ENCODE measurements at regions not wholly inside any gene's neighbourhood (a gene's known extent, or its start where the extent isn't known, plus 50 kb on each side); places are given as distances from the start of the nearest gene placed in this dataset.

DNA sequence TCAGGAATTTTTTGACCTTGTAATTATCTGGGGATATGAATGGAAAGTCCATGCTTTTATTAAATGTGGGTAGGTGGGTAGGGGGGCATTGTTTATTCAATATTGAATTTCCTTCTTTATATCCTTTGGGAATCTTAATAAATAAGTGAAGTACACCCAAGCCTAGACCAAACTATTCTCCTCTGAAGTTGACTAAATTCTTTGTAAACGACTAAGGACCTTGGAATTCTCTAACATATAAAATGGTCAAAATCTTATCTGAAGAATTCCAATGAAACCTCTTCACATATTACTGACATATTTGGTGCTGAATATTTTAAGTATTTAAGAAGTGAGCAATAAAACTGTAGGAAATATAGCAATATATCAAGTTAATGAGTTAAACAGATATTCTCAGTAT is 1432.1 kb upstream of the GBE1 start (continued):
- no peak for TF ChIP-seq EZH2phosphoT487 (IDR thresholded peaks at IDR 0.05; ENCODE audit: unreplicated experiment)
- TF ChIP-seq, protein P1, sequence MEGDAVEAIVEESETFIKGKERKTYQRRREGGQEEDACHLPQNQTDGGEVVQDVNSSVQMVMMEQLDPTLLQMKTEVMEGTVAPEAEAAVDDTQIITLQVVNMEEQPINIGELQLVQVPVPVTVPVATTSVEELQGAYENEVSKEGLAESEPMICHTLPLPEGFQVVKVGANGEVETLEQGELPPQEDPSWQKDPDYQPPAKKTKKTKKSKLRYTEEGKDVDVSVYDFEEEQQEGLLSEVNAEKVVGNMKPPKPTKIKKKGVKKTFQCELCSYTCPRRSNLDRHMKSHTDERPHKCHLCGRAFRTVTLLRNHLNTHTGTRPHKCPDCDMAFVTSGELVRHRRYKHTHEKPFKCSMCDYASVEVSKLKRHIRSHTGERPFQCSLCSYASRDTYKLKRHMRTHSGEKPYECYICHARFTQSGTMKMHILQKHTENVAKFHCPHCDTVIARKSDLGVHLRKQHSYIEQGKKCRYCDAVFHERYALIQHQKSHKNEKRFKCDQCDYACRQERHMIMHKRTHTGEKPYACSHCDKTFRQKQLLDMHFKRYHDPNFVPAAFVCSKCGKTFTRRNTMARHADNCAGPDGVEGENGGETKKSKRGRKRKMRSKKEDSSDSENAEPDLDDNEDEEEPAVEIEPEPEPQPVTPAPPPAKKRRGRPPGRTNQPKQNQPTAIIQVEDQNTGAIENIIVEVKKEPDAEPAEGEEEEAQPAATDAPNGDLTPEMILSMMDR (conservative IDR thresholded peaks at IDR 0.05; ENCODE audit: low read depth in 2 of 2) = no peak

DNA sequence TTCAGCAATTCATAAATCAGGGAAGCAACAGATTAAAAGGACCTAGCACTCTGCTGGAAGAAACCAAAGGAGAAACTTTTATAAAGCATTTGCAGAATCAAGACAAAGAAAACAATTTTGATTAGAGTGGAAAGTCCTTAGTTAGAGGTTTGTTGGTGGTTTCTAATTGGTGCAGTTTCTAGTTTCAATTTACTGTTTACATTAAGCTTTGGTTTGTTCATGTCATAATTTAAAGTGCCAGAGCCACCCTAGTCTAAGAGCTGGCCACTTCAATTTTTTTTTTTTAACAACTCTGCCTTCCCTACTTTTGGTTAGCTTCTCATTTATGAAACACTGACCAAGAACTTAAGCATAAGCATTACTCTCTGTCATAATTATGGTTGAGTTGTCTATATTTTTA is 1428.2 kb upstream of the GBE1 start:
- no peak overlapping the region for H3K27ac ChIP-seq (ENCODE audit: low read depth)
- no peak overlapping the region for H3K4me3 Mint-ChIP-seq
- no peak overlapping the region for H3K4me2 ChIP-seq
- H3K9me3 Mint-ChIP-seq = peaks cover 17% of the 10 kb centered on the region
- H3K36me3 Mint-ChIP-seq (ENCODE audit: low read depth) = peaks cover 16% of the 10 kb centered on the region; the same call in 2 of the 3 replicates
- no peaks in the 10 kb centered on the region for H4K20me1 ChIP-seq (replicated peaks; ENCODE audit: insufficient read depth)
- H3K27me3 Mint-ChIP-seq (ENCODE audit: insufficient read depth, low read depth, poor library complexity) = no peaks in the 10 kb centered on the region
- H3K36me3 ChIP-seq (ENCODE audit: insufficient read depth) = no peaks in the 10 kb centered on the region; the same call in 1 of the 2 replicates
- peaks cover 6% of the 10 kb centered on the region; the same call in 2 of the 3 replicates for H3K4me1 Mint-ChIP-seq
- H3K4me3 ChIP-seq = no peak overlapping the region
- H2AFZ ChIP-seq = no peak overlapping the region
- ATAC-seq = no peak
- no peaks in the 10 kb centered on the region for H3K27me3 ChIP-seq (ENCODE audit: insufficient read depth)
- H3K27ac Mint-ChIP-seq = no peak overlapping the region
- H3K79me2 ChIP-seq (replicated peaks; ENCODE audit: insufficient read depth) = no peaks in the 10 kb centered on the region
- TF ChIP-seq EZH2phosphoT487 (IDR thresholded peaks at IDR 0.05; ENCODE audit: unreplicated experiment) (no peak), STAT1 (IDR thresholded peaks at IDR 0.05; ENCODE audit: unreplicated experiment) (no peak), EZH2 (IDR thresholded peaks at IDR 0.05; ENCODE audit: low read depth, unreplicated experiment) (no peak), JUNB (IDR thresholded peaks at IDR 0.05; ENCODE audit: unreplicated experiment) (no peak), POLR2AphosphoS5 (IDR thresholded peaks at IDR 0.05; ENCODE audit: low read depth) (no peak), CREB1 (CRISPR knock-in tag; IDR thresholded peaks at IDR 0.05; ENCODE audit: low read depth) (no peak), ZNF114 (CRISPR knock-in tag; IDR thresholded peaks at IDR 0.05) (no peak), NANOG (IDR thresholded peaks at IDR 0.05; ENCODE audit: borderline replicate concordance) (no peak)
- TF ChIP-seq, protein P2, sequence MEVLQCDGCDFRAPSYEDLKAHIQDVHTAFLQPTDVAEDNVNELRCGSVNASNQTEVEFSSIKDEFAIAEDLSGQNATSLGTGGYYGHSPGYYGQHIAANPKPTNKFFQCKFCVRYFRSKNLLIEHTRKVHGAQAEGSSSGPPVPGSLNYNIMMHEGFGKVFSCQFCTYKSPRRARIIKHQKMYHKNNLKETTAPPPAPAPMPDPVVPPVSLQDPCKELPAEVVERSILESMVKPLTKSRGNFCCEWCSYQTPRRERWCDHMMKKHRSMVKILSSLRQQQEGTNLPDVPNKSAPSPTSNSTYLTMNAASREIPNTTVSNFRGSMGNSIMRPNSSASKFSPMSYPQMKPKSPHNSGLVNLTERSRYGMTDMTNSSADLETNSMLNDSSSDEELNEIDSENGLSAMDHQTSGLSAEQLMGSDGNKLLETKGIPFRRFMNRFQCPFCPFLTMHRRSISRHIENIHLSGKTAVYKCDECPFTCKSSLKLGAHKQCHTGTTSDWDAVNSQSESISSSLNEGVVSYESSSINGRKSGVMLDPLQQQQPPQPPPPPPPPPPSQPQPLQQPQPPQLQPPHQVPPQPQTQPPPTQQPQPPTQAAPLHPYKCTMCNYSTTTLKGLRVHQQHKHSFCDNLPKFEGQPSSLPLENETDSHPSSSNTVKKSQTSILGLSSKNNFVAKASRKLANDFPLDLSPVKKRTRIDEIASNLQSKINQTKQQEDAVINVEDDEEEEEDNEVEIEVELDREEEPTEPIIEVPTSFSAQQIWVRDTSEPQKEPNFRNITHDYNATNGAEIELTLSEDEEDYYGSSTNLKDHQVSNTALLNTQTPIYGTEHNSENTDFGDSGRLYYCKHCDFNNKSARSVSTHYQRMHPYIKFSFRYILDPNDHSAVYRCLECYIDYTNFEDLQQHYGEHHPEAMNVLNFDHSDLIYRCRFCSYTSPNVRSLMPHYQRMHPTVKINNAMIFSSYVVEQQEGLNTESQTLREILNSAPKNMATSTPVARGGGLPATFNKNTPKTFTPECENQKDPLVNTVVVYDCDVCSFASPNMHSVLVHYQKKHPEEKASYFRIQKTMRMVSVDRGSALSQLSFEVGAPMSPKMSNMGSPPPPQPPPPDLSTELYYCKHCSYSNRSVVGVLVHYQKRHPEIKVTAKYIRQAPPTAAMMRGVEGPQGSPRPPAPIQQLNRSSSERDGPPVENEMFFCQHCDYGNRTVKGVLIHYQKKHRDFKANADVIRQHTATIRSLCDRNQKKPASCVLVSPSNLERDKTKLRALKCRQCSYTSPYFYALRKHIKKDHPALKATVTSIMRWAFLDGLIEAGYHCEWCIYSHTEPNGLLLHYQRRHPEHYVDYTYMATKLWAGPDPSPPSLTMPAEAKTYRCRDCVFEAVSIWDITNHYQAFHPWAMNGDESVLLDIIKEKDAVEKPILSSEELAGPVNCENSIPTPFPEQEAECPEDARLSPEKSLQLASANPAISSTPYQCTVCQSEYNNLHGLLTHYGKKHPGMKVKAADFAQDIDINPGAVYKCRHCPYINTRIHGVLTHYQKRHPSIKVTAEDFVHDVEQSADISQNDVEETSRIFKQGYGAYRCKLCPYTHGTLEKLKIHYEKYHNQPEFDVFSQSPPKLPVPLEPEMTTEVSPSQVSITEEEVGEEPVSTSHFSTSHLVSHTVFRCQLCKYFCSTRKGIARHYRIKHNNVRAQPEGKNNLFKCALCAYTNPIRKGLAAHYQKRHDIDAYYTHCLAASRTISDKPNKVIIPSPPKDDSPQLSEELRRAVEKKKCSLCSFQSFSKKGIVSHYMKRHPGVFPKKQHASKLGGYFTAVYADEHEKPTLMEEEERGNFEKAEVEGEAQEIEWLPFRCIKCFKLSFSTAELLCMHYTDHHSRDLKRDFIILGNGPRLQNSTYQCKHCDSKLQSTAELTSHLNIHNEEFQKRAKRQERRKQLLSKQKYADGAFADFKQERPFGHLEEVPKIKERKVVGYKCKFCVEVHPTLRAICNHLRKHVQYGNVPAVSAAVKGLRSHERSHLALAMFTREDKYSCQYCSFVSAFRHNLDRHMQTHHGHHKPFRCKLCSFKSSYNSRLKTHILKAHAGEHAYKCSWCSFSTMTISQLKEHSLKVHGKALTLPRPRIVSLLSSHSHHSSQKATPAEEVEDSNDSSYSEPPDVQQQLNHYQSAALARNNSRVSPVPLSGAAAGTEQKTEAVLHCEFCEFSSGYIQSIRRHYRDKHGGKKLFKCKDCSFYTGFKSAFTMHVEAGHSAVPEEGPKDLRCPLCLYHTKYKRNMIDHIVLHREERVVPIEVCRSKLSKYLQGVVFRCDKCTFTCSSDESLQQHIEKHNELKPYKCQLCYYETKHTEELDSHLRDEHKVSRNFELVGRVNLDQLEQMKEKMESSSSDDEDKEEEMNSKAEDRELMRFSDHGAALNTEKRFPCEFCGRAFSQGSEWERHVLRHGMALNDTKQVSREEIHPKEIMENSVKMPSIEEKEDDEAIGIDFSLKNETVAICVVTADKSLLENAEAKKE (CRISPR knock-in tag; IDR thresholded peaks at IDR 0.05) = no peak
- TF ChIP-seq, protein P1 (conservative IDR thresholded peaks at IDR 0.05; ENCODE audit: low read depth in 2 of 2) = no peak
- TF ChIP-seq, protein P3, sequence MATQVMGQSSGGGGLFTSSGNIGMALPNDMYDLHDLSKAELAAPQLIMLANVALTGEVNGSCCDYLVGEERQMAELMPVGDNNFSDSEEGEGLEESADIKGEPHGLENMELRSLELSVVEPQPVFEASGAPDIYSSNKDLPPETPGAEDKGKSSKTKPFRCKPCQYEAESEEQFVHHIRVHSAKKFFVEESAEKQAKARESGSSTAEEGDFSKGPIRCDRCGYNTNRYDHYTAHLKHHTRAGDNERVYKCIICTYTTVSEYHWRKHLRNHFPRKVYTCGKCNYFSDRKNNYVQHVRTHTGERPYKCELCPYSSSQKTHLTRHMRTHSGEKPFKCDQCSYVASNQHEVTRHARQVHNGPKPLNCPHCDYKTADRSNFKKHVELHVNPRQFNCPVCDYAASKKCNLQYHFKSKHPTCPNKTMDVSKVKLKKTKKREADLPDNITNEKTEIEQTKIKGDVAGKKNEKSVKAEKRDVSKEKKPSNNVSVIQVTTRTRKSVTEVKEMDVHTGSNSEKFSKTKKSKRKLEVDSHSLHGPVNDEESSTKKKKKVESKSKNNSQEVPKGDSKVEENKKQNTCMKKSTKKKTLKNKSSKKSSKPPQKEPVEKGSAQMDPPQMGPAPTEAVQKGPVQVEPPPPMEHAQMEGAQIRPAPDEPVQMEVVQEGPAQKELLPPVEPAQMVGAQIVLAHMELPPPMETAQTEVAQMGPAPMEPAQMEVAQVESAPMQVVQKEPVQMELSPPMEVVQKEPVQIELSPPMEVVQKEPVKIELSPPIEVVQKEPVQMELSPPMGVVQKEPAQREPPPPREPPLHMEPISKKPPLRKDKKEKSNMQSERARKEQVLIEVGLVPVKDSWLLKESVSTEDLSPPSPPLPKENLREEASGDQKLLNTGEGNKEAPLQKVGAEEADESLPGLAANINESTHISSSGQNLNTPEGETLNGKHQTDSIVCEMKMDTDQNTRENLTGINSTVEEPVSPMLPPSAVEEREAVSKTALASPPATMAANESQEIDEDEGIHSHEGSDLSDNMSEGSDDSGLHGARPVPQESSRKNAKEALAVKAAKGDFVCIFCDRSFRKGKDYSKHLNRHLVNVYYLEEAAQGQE (IDR thresholded peaks at IDR 0.05; ENCODE audit: unreplicated experiment) = no peak
- H3F3A ChIP-seq (replicated peaks; ENCODE audit: low read depth) = no peaks in the 10 kb centered on the region
- DNase-seq (ENCODE audit: low spot score) = no peak
- H3K9me2 ChIP-seq (ENCODE audit: insufficient read depth) = peaks cover 3% of the 10 kb centered on the region; the same call in 1 of the 2 replicates
- H3K4me1 ChIP-seq (ENCODE audit: insufficient read depth) = no peaks in the 10 kb centered on the region
